NCI-H2227 treated with DMSO at 0.1 percent for 48 hours (cell line): ENCODE measurements at regions not wholly inside any gene's neighbourhood (a gene's known extent, or its start where the extent isn't known, plus 50 kb on each side); places are given as distances from the start of the nearest gene placed in this dataset.

Source experiments
- DNase-seq: peaks from one replicate; lab custom pipeline; 2025; lab: John Stamatoyannopoulos, UW

DNA sequence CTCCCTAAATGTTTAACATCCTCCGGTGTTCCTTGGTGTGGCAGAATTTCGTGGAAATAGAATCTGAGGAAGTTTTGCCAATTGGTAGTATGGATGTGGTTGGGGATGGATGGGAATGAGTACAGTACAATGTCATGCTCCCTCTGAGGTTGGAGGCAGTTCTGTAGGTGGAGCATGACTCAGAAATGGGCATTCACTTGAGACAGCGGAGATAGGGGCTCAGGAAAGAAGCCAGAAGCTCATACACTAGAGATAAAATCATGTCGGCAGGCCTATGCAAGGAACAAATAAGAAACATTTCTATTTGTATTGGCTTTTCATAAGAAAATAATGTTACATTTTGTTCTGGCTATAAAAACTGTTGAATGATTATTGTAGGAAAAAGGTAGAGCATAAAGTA is 196.0 kb downstream of the URB2 start:
- no peak for DNase-seq

DNA sequence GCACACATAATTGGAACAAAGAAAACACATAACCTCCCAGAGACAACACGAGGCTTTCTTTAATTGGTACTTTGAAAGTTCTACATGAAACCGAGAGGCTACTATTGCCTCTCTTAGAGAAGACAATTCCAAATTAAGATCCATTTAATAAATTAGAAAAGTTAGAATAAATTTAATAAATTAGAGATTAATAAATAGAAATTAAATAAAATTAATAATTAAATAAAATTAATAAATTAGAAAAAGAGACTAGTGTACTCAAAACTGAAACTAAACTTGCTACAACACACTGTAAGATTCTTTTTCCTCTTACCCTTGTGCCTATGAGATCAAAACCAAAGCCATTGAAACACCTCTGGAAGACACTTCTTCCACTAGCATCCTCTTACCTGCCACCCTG is 199.0 kb downstream of the URB2 start:
- DNase-seq = no peak

DNA sequence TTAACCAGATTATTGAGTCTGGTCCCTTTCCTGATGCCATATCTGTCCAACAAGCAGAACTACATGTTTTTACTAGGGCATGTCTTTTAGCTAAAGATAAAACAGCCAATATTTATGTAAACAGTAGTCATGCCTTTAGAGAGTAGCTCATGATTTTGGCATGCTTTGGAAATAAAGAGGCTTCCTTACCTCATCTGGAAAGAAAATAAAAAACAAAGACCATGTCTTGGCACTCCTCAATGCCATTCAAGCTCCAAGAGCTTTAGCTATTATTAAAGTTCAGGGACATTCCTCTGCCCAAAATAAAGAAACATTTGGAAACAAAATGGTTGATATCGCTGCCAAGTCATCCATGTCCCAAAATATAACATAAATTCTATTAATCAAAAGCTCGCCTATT is 202.4 kb downstream of the URB2 start:
- no peak for DNase-seq

DNA sequence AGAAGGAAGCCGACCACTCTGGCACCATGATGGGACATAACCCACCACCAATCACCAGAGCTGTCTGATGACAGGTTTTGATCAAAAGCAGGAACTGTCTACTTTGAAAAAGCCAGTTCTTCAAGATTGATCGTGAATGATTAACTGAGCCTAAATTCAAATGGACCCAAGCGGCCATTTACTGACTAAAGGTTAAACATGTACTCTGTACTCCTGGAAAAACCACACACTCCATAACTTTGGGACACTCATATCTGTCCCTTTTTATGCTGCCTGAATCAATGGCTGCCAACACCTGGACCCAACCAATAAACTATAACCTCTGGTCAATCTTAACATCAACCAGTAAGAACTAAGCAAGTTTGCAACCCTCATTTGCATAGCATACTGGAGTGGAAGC is 206.6 kb downstream of the URB2 start:
- DNase-seq = no peak

DNA sequence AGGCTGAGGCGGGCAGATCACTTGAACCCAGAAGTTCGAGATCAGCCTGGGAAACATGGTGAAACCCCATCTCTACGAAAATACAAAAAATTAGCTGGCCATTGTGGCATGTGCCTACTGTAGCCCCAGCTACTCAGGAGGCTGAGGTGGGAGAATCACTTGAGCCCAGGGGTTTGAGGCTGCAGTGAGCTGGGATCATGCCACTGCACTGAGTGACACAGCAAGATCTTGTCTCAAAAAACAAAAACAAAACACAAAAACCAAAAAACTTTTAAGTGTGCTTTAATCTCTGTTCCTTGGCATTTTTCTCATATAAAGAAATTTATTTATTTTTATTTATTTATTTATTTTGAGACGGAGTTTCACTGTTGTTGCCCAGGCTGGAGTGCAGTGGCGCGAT is 208.2 kb downstream of the URB2 start:
- DNase-seq = no peak

DNA sequence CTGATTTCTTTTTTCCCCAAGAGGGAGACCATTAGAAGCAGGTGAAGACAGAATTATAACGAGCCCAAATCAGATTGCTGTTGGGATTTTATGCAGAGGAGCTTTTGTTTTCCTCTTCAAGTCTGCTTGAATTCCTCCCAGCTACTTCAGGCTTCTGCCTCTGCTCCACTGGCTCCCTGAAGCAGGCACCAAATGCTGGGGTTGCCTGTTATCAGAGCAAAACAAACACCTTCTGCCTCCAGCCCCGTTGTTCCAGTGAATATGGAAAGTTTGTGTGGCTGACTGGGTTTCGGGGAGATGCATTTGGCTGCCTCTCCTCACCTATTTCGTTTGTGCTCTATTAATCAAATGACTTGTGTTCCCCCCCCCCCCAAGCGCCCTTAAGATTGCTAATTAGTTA is 209.2 kb downstream of the URB2 start:
- no peak for DNase-seq

DNA sequence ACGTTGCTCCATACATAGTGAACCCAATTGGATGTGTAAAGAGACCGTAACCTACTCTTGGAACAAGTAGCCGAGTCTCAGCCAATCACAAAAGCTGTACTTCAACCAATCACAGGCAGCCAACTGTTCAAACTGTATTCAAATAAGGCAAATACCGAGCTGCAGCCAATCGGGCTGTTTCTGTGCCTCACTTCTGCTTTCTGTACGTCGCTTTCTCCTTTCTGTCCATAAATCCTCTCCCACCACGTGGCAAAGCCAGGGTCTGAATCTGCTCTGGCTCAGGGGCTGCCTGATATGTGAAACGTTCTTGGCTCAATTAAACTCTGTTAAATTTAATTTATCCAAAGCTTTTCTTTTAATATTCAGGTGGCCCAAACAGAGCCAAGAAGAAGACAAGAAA is 210.3 kb downstream of the URB2 start:
- no peak for DNase-seq

DNA sequence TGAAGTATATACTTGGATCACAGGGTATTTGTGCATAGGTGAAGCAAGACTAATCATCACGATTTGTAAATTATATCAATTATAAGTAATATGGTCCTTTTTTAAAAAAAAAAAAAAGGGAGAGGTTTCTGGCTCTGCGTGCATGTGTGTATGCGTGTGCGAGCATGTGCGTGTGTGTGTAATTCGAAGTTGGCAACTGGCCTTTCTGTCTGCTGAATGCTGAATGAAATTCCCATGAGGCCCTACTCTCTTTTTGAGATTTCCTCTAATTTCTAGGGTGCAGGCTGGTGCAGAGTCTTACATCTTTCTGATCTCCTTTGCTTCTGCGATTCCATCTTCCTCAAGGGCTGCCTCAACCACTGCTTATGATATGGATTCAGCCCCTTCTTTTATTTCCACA is 212.2 kb downstream of the URB2 start:
- no peak for DNase-seq

DNA sequence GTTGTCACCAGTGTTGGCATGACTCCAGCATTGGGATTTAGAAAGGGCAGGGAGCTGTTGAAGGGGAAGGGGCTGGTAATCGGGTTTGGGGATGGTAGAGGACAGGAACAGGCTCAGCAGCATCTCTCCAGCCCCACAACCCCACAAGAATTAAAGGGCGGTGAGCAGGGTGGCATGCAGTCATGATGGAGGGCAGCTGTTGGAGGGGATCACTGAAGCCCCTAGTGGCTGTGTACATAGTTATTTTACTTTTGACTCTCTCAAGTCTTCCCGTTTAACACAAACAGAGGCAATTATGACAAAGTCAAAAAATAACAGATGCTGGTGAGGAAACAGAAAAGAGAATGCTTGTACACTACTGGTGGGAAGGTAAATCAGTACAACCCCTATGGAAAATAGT is 213.8 kb downstream of the URB2 start:
- no peak for DNase-seq

DNA sequence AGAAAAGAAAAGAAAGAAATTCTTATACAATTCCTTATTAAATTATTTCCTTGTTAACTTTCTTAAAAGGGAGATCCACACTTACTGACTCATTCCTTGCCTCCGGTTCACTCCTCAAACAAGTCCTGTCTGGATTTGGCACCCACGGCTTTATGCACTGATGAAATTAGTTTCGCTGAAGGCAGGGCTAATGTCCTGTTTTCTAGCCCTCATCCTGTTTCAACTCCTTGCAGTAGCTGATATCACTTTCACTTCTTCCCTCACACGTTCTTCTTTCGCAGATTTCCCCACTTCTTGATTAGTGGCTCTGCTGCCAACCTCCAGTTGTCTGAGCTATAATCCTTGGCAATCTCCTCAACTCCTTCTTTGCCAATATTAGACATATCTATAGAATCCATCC is 215.2 kb downstream of the URB2 start:
- no peak for DNase-seq

DNA sequence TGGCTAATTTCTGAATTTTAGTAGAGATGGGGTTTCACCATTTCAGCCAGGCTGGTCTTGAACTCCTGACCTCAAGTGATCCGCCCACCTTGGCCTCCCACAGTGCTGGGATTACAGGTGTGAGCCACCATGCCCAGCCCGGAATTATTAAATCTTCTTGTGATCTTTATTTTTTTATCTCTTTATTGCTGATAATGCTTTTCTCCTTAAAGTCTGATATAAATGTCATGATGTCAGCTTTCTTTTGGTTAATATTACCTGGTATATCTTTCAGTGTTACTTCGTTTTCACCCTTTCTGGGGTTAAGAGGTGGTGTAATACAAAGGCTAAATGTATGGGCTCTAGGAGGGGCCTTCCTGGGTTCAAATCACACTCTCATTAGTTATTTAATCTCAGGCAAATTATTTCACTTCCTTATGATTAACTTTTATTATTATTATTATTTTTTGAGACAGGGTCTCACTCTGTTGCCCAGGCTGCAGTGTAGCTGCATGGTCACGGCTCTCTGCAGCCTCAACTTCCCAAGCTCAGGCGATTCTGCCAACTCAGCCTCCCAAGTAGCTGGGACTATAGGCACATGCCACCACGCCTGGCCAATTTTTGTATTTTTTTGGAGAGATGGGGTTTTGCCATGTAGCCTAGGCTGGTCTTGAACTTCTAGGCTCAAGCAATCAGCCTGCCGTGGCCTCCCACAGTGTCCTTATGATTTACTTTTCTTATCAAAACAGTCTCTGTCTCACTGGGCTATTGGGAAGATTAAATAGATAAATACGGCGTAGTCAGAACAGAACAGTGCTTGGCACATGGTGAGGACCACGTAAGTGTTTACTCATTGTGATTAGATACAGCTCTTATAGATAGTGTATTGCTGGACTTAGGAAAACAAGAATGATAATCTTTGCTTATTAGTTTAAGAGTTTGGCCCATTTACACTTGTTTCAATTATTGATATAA is 216.5 kb downstream of the URB2 start:
- no peak for DNase-seq

DNA sequence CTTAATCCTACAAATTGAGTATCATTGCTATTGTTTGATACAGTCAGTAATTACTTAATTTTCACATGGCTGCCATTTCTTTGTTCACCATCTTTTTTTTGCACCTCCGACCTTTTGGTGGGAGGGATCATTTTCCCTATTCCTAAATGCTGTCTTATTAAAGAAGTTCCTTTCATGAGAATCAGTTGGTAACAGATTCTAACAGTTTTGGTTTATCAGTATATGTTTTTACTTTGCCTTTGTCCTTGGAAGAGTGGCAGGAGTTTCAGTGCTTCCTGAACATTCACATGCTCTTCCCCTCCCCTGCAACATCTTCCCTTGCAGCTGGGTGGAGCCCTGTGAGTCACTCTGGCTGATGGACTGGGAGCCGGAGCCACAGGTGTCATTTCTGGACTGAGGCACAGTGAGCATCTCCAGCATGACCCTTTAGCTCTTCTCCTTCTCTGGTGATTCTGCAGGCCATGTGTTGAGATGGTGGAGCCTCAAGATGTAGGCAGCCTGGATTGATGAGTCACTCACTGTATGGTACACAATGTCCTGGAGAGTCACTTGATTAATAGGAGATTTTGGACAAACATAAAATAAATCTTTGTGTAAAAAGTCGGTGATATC is 217.7 kb downstream of the URB2 start:
- no peak for DNase-seq

DNA sequence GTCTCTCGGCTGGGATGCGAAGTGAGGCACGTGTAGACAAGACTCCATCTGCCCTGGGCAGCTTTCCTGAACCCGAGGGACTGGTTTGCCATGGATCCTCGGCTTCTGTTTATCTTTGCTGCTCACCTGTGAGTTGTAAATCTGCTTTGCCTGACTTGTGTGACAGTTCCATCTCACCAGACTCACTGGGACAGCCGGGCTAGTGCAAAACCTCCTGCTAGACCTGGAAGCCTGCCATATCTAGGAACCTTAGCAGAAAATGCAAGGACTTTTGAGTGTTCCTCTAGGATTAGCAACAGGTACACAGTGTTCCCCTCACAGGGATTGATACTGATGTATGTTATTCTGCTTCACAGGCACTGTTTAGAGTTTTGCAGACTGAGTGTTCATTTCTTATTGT is 218.6 kb downstream of the URB2 start:
- no peak for DNase-seq

DNA sequence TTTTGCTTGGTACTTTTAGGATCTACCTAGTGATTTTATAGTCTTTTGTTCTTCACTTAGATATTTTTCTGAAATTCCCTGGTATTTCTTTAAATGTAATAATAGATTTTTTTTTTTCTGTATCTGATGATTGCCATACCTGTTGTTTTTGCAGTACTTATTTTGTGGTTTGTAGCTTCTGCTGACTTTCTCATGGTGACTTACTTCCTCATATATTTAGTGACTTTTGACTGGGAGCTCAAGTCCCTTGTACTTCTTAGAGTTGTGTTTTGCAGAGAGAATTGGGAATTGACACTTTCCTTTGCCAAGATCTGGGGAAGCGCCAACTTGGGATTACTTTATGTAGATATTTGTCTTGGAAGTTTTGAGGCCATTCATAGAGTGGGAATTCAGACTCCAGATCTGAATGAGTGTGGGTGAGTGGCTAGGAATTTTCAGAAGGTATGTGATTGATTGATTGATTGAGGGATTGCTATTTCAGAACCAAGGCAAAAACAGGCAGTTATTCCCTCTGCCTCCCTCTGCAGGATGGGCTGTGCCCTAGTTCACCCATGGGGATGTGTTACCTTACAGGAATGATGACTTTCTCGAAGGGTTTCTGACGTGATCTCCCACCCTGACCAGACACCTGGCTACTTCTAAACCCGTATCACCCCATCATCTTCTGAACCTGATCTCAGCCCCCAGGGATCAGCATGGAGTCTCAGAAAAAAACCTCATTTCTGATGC is 219.5 kb downstream of the URB2 start:
- no peak for DNase-seq

DNA sequence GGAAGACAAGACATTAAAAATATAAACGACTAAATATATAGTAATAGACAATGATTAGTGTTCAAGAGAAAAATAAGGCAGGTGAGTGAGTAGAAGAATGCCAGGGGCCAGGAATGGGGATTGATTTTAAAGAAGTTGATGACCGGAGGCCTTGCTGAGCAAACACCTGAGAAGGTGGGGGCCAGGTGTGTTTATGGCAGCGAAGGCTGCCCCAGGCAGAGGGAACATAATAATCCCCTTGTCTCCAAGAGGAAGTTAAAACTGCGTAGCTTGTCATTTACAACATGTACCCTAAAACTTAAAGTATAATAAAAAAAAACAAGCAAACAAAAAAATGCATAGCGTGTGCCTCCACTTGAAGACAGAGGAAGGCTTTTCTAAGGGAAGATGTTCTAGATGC is 220.3 kb downstream of the URB2 start:
- no peak for DNase-seq

DNA sequence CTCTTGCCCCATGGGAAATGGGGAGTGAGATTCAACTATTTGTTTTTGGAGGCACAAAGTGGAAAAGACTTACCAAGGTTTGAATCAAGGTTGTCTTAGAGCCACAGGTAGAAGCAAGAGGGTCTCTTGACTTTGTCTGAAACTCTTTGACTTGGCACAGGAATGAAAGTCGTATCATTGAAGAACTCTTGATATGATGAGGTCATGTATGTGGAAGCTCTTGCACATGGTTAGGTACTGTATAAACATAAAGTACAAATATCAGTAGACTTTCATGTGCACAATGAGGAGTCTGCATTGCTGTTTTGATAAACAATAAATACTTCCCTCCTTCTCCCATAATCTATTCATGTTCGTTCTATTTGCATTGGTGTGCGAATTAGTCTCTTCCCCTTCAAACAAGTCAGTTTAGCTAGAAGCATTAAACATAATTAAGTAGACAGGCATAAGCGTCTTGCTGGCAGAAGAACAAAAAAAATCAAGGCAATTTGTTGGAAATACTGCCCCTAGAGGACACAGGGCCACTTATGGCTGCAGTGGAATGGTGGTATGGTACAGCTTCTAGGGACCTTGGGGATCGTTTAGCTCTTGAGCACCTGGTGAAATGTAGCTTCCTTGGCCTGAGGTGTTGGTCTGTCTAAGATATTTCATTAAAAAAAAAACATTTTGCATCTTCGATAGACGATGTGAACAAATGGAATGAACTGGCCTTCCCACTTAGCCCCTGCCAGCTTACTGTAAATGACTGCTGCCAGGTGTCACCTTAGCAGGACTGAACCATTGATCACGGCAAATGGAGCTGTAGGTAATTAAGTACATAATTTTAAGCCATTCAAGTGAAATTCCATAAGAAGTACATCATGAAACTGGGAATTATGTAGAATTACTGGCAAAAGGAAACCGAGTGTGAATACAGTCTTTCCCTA is 218.0 kb upstream of the GALNT2 start:
- DNase-seq = no peak

DNA sequence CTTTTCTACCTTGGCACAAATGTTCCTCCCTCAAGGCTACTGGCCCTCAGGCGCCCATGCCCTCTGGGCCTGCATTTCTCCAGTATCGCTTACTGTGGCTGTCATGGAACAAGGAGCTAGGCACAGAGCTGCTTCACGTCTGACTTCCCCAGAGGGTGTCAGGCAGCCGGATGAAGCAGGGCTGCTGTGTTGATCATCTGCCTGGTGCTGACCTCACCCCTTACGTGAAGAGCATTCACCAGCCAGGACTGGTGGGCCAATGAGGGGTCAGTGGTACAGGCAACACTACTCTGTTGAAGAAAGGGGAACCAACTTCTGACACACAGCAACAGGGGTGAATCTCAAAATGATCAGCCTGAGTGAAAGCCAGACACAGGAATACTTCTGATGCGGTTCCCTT is 215.5 kb upstream of the GALNT2 start:
- no peak for DNase-seq

DNA sequence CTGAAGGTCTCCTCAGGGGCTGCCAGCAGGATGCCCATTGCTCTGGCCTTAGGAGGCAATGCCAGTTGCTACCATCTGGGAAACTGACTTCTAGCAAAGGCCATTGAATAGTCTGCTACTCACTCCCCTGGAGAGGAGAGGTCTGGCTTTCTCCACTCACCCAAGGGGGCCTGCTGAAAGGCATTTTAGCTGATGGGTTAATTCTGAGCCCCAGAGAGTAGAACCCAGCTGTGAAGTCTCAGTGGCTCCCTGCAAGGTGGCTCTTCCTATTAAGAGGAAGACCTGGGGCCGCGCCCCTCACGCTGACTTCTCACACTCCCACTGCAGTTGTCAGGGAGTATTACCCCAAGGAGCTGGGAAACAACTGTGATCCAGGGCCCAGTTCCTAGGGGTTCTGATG is 213.3 kb upstream of the GALNT2 start:
- no peak for DNase-seq

DNA sequence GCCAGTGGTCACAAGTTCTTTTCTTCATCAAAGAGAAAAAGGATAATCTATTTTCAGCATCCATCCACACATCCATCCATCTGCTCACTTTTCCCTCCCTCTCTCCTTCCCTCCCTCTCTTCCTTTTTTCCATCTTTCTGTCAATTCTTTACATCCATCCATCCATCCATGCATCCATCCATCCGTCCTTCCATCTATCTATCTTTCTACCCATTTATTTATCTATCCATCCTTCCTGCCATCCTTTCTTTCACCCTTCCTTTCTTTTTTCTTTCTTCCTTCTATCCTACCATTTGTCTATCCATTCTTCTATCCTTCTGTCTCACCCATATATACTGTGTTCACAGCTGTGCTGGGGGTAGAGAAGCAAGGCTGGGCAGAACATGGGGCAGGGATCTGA is 212.4 kb upstream of the GALNT2 start:
- DNase-seq = no peak

DNA sequence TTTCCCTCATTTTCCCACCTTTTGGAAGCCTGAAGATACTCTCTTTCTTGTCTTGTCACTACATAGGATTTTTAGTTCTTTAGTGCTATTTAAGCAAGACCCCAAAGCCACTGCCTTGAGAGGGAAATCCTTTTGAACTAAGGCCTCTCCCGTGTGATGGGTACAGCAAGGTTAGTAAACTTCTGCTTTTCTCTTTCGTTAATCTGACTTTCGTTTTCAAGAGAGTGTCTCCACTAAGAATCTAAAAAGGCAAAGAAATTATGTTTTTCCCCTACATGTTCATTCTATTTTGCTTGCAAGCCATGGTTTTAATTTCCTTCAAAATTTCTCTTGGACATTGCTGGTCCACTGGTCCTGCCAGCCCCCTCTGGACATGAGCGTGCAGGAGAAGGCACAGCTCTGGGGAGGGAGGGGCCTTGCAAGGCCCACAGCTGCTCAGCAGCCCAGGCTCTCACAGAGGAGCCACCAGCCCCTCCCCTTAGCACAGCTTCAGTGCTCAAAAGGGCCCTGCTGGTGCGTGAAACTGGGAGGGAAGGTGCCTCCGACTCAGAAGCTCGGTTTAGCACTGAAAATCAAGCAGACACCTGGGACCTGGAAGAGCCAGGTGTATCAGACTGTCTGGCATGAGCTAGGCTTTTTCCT is 210.9 kb upstream of the GALNT2 start:
- DNase-seq = no peak

DNA sequence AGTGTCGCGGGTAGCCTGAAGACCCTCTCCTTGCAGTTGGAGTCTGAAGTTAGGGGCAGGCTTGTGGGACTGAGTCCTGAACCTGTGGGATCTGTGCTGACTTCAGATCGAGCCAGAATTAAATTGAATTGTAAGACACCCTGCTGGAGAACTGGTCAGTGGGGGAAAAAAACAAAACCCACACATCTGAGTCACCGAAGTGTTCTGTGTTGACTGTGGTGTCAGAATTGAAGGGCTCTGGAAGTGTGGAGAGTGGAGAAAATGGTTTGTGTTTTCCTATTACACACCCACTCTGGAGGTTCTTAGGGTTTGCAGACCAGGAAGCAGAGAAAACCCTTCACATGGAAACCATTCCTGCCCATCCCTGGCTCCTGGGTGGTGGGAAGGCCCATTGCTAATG is 209.5 kb upstream of the GALNT2 start:
- no peak for DNase-seq
